ENCODE measurements at regions not wholly inside any gene's neighbourhood (a gene's known extent, or its start where the extent isn't known, plus 50 kb on each side); places are given as distances from the start of the nearest gene placed in this dataset.

GRCh38 chr5:12647613-12648012 is 743.4 kb upstream of the CTNND2 start:
- DNase-seq (ENCODE audit: low read depth, low spot score) (no peak), ATAC-seq (no peak)
- POLR2A ChIA-PET, result no interaction called here
- no peak overlapping the region for H3K4me2 ChIP-seq (ENCODE audit: low read length)
- no peaks in the 10 kb centered on the region for H3K27me3 ChIP-seq (ENCODE audit: insufficient read depth, low read length)
- H3K9me3 ChIP-seq (ENCODE audit: control insufficient read depth in 1 of 2, insufficient read depth in 1 of 2, low read depth in 1 of 2, low read length in 2 of 2), result peaks cover 5 to 22% of the 10 kb centered on the region in 2 experiments; a peak in 1 of 4 replicates
- no peaks in the 10 kb centered on the region for H3K9me2 ChIP-seq (ENCODE audit: insufficient read depth)
- TF ChIP-seq MAX (IDR thresholded peaks at IDR 0.05) (no peak), JUND (IDR thresholded peaks at IDR 0.05) (no peak), YY1 (IDR thresholded peaks at IDR 0.05; ENCODE audit: extremely low read depth, insufficient replicate concordance, low read depth, low read length) (no peak), ZFX (IDR thresholded peaks at IDR 0.05) (no peak), FOSL1 (IDR thresholded peaks at IDR 0.05; ENCODE audit: low read depth) (no peak), EGR1 (IDR thresholded peaks at IDR 0.05; ENCODE audit: low read depth) (no peak), REST (IDR thresholded peaks at IDR 0.05; ENCODE audit: low read depth) (no peak), SRF (IDR thresholded peaks at IDR 0.05; ENCODE audit: low read depth) (no peak), ZNF274 (IDR thresholded peaks at IDR 0.05; ENCODE audit: low read depth, low read length) (no peak), POLR2A (IDR thresholded peaks at IDR 0.05; ENCODE audit: borderline replicate concordance, extremely low read depth, insufficient read depth, insufficient read length) (no peak), SIN3A (IDR thresholded peaks at IDR 0.05; ENCODE audit: low read depth) (no peak), TCF7L2 (IDR thresholded peaks at IDR 0.05; ENCODE audit: borderline replicate concordance, extremely low read depth, insufficient read depth, insufficient read length) (no peak), POLR2AphosphoS5 (IDR thresholded peaks at IDR 0.05; ENCODE audit: low read depth, low read length) (no peak), EZH2phosphoT487 (IDR thresholded peaks at IDR 0.05; ENCODE audit: borderline replicate concordance) (no peak), CEBPB (IDR thresholded peaks at IDR 0.05; ENCODE audit: low read depth) (no peak)
- TF ChIP-seq, protein P1, sequence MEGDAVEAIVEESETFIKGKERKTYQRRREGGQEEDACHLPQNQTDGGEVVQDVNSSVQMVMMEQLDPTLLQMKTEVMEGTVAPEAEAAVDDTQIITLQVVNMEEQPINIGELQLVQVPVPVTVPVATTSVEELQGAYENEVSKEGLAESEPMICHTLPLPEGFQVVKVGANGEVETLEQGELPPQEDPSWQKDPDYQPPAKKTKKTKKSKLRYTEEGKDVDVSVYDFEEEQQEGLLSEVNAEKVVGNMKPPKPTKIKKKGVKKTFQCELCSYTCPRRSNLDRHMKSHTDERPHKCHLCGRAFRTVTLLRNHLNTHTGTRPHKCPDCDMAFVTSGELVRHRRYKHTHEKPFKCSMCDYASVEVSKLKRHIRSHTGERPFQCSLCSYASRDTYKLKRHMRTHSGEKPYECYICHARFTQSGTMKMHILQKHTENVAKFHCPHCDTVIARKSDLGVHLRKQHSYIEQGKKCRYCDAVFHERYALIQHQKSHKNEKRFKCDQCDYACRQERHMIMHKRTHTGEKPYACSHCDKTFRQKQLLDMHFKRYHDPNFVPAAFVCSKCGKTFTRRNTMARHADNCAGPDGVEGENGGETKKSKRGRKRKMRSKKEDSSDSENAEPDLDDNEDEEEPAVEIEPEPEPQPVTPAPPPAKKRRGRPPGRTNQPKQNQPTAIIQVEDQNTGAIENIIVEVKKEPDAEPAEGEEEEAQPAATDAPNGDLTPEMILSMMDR (IDR thresholded peaks at IDR 0.05 in 2 of 3, conservative IDR thresholded peaks at IDR 0.05 in 1 of 3; ENCODE audit: borderline replicate concordance in 1 of 3, insufficient read depth in 1 of 3, low read depth in 2 of 3, low read length in 2 of 3), result no peak
- intact Hi-C loops (cut with micrococcal nuclease), result no loop called here
- no peak overlapping the region for H2AFZ ChIP-seq (ENCODE audit: low read depth, low read length, poor library complexity, severe bottlenecking)
- CTCF ChIA-PET, result no interaction called here
- H3K27ac ChIP-seq (ENCODE audit: low read depth, low read length), result no peak overlapping the region
- H3K9ac ChIP-seq (ENCODE audit: low read length), result no peak overlapping the region
- no peaks in the 10 kb centered on the region for H3K4me1 ChIP-seq (ENCODE audit: control insufficient read depth in 1 of 2, insufficient read depth in 2 of 2, low read length in 2 of 2)
- H3K79me2 ChIP-seq (ENCODE audit: insufficient read depth, low read length), result no peaks in the 10 kb centered on the region
- H4K20me1 ChIP-seq (ENCODE audit: insufficient read depth), result no peaks in the 10 kb centered on the region
- no peak overlapping the region for H3K4me3 ChIP-seq (replicated peaks in 1 of 2; ENCODE audit: low read depth in 1 of 2, low read length in 2 of 2)
- RAD21 ChIA-PET (ENCODE audit: low non-redundant PET in 1 of 2, low total read pairs in 2 of 2, uncharacterized antibody in 2 of 2, unreplicated experiment in 2 of 2), result no interaction called here
- BruUV-seq (replicated peaks), result no TSS peak
- no peaks in the 10 kb centered on the region for H3K36me3 ChIP-seq (ENCODE audit: control insufficient read depth in 1 of 2, insufficient read depth in 2 of 2, low read length in 2 of 2)

Measured in HCT116 (cell line).